CD14-positive monocyte (primary cell): ENCODE measurements at regions not wholly inside any gene's neighbourhood (a gene's known extent, or its start where the extent isn't known, plus 50 kb on each side); places are given as distances from the start of the nearest gene placed in this dataset.
A peak's percentile ranks its signal among the peaks of the same experiment; 100 is the strongest.

ENCODE experiments used
- DNase-seq, 3 donors: peaks; one replicate each; pipeline ENCODE4 v3.0.0-alpha.2; 2011 to 2022
- H2AFZ ChIP-seq: 2 replicates; pipeline ENCODE4 v1.6.0; 2012; ENCODE audit warnings: mild to moderate bottlenecking, low read depth, low read length, inconsistent platforms; ENCODE audit not compliant: insufficient read depth, poor library complexity, severe bottlenecking
- H3K27ac ChIP-seq, 2 donors: 1 replicate in 1 of 2; 2 replicates in 1 of 2; pipeline ENCODE4 v1.5.1; 2012 to 2013; ENCODE audit warnings: low read length in 2 of 2, control low read depth in 1 of 2, inconsistent platforms in 1 of 2, low read depth in 1 of 2, mild to moderate bottlenecking in 1 of 2
- H3K27me3 ChIP-seq, 2 donors: one replicate each; pipeline versions ENCODE4 v1.6.0 to v1.6.1; 2011 to 2013; ENCODE audit warnings: low read length in 2 of 2; ENCODE audit not compliant: control insufficient read depth in 2 of 2, insufficient read depth in 2 of 2
- H3K36me3 ChIP-seq, 2 donors: replicated peaks in 1 of 2; 1 replicate in 1 of 2; 2 replicates in 1 of 2; pipeline versions ENCODE4 v1.5.1 to v1.6.1; 2012 to 2013; ENCODE audit warnings: low read length in 2 of 2, control low read depth in 1 of 2, inconsistent platforms in 1 of 2, mild to moderate bottlenecking in 1 of 2; ENCODE audit not compliant: insufficient read depth in 2 of 2, control insufficient read depth in 1 of 2
- H3K4me1 ChIP-seq, 2 donors: 1 replicate in 1 of 2; 2 replicates in 1 of 2; pipeline versions ENCODE4 v1.5.1 to v1.6.1; 2012 to 2013; ENCODE audit warnings: low read length in 2 of 2, control low read depth in 1 of 2, inconsistent platforms in 1 of 2, mild to moderate bottlenecking in 1 of 2, moderate library complexity in 1 of 2; ENCODE audit not compliant: insufficient read depth in 2 of 2, control insufficient read depth in 1 of 2
- H3K4me2 ChIP-seq: replicated peaks from 2 replicates; pipeline ENCODE3; 2012; ENCODE audit warnings: low read length, moderate library complexity, mild to moderate bottlenecking; ENCODE audit not compliant: poor library complexity, severe bottlenecking; ENCODE audit errors: extremely low read depth
- H3K4me3 ChIP-seq, 3 experiments: fragments of 200-600 bp in 1 of 3; sonication (generic) in 1 of 3; replicated peaks in 1 of 3; 1 replicate in 2 of 3; 2 replicates in 1 of 3; pipeline ENCODE4 v1.5.1; 2011 to 2013; ENCODE audit warnings: low read length in 3 of 3, mild to moderate bottlenecking in 3 of 3, control low read depth in 2 of 3, low read depth in 2 of 3, inconsistent platforms in 1 of 3, moderate library complexity in 1 of 3
- H3K79me2 ChIP-seq: 2 replicates; pipeline ENCODE4 v1.6.0; 2012; ENCODE audit warnings: mild to moderate bottlenecking, control low read depth, inconsistent platforms, low read length, moderate library complexity; ENCODE audit not compliant: insufficient read depth
- H3K9ac ChIP-seq: 2 replicates; pipeline ENCODE4 v1.6.0; 2017; ENCODE audit warnings: low read length, mild to moderate bottlenecking; ENCODE audit not compliant: insufficient read depth, poor library complexity, severe bottlenecking
- H3K9me3 ChIP-seq, 2 donors: replicated peaks in 1 of 2; 1 replicate in 1 of 2; 2 replicates in 1 of 2; pipeline versions ENCODE4 v1.5.1 to v1.6.1; 2012 to 2013; ENCODE audit warnings: low read length in 2 of 2, control low read depth in 1 of 2; ENCODE audit not compliant: control insufficient read depth in 1 of 2, insufficient read depth in 1 of 2
- H4K20me1 ChIP-seq: 2 replicates; pipeline ENCODE4 v1.6.0; 2012; ENCODE audit warnings: mild to moderate bottlenecking, low read length, control low read depth, moderate library complexity; ENCODE audit not compliant: insufficient read depth
- H3K27ac Mint-ChIP-seq, 7 donors: one replicate each; pipeline ENCODE4 v1.8.0; 2020; ENCODE audit warnings: mild to moderate bottlenecking in 7 of 7, mixed read lengths in 7 of 7, moderate library complexity in 6 of 7, inconsistent platforms in 2 of 7
- H3K27me3 Mint-ChIP-seq, 3 donors: one replicate each; pipeline ENCODE4 v1.8.0; 2021 to 2022; ENCODE audit warnings: low read depth in 3 of 3, mild to moderate bottlenecking in 3 of 3, mixed read lengths in 3 of 3, moderate library complexity in 3 of 3, inconsistent platforms in 1 of 3
- H3K36me3 Mint-ChIP-seq, 2 donors: one replicate each; pipeline ENCODE4 v1.8.0; 2020; ENCODE audit warnings: mixed read lengths in 2 of 2, inconsistent platforms in 1 of 2, mild to moderate bottlenecking in 1 of 2
- H3K4me1 Mint-ChIP-seq: one replicate; pipeline ENCODE4 v1.8.0; 2020; ENCODE audit warnings: mild to moderate bottlenecking, mixed read lengths
- H3K4me3 Mint-ChIP-seq, 2 donors: one replicate each; pipeline ENCODE4 v1.8.0; 2020; ENCODE audit warnings: mild to moderate bottlenecking in 2 of 2, mixed read lengths in 2 of 2, moderate library complexity in 1 of 2
- H3K9me3 Mint-ChIP-seq, 7 donors: one replicate each; pipeline ENCODE4 v1.8.0; 2020 to 2022; ENCODE audit warnings: mixed read lengths in 7 of 7, mild to moderate bottlenecking in 6 of 7, moderate library complexity in 6 of 7, inconsistent platforms in 2 of 7
- WGBS: methylation state at CpG from one replicate; pipeline ENCODE4 v1.1.5; 2013; ENCODE audit warnings: missing lambda C conversion rate; ENCODE audit not compliant: insufficient coverage; 5-methylcytosine and 5-hydroxymethylcytosine counted together
- intact Hi-C, 2 donors: fragments of 100-400 bp; cut with micrococcal nuclease; formaldehyde crosslinking; loops; one replicate each; pipeline versions ENCODE4 v1.15.0 to v1.15.1; 2023
- TF ChIP-seq, protein P1 (sequence below): fragments of 200-600 bp; IDR thresholded peaks from one replicate; pipeline ENCODE4 v1.8.0; 2022; ENCODE audit warnings: antibody characterized with exemption, mild to moderate bottlenecking

DNA sequence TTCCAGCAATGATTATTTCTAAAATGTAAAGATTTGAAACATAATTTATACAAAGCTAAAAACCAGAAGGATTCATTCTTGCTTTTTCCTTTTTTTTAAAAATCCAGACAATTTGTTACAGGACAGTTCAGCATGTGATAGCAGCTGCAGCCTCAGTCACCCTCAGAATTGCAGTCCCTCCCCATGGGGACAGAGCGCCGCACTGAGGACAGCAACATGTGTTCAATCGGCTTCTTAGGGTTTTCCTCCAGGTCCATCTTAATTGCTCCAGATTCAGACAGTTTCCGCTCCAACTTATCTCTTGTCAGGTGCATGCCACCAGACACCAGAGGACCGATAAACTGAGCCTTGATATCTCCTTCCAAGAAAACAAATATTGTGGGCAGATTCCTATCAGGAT is 134.9 kb upstream of the TBC1D5 start:
- Mint-ChIP-seq H3K9me3 (peaks cover 0 to 8% (median 4%) of the 10 kb centered on the region in 7 donors), H3K4me3 (no peak overlapping the region), H3K27ac (no peak overlapping the region), H3K4me1 (peaks cover 15% of the 10 kb centered on the region), H3K27me3 (no peaks in the 10 kb centered on the region), H3K36me3 (no peaks in the 10 kb centered on the region)
- Histone ChIP-seq H4K20me1 (no peaks in the 10 kb centered on the region), H3K79me2 (no peaks in the 10 kb centered on the region), H3K4me1 (peaks cover 12 to 14% of the 10 kb centered on the region in 2 donors), H3K9ac (no peak overlapping the region), H3K27me3 (no peaks in the 10 kb centered on the region), H3K9me3 (no peaks in the 10 kb centered on the region), H3K4me2 (no peak overlapping the region), H3K27ac (no peak overlapping the region), H2AFZ (no peak overlapping the region), H3K4me3 (no peak overlapping the region), H3K36me3 (no peaks in the 10 kb centered on the region)
- WGBS = 100% methylated on average over 2 of the region's 5 CpGs
- DNase-seq = no peak
- intact Hi-C loops = no loop called here
- TF ChIP-seq, protein P1, sequence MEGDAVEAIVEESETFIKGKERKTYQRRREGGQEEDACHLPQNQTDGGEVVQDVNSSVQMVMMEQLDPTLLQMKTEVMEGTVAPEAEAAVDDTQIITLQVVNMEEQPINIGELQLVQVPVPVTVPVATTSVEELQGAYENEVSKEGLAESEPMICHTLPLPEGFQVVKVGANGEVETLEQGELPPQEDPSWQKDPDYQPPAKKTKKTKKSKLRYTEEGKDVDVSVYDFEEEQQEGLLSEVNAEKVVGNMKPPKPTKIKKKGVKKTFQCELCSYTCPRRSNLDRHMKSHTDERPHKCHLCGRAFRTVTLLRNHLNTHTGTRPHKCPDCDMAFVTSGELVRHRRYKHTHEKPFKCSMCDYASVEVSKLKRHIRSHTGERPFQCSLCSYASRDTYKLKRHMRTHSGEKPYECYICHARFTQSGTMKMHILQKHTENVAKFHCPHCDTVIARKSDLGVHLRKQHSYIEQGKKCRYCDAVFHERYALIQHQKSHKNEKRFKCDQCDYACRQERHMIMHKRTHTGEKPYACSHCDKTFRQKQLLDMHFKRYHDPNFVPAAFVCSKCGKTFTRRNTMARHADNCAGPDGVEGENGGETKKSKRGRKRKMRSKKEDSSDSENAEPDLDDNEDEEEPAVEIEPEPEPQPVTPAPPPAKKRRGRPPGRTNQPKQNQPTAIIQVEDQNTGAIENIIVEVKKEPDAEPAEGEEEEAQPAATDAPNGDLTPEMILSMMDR = no peak

DNA sequence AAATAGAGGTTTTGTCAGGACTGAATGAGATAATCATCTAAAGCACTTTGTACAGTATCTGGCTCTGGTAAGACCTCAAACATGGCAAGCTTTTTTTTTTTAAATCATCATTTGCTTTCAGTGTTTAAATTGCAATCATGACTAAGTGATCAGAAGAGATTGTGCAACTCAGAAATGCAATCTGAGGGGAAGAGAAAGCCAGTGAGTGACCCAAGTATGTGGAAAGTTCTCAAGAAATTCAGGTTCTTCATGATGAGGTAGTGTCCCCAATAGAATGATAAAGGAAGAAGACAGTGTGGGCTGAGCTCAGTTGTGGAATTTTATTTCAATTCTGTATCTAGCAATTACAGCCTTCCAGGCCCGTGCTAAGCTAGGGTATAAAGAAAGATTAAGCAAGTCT is 132.2 kb upstream of the TBC1D5 start:
- TF ChIP-seq, protein P1 = no peak
- DNase-seq = peak; percentile 25 to 52 (median 27)
- no peaks in the 10 kb centered on the region for H3K9me3 ChIP-seq
- Mint-ChIP-seq H3K9me3 (peaks cover 0 to 8% (median 5%) of the 10 kb centered on the region in 7 donors), H3K36me3 (no peaks in the 10 kb centered on the region), H3K4me3 (no peak overlapping the region), H3K27ac (peak overlapping the region in 4 of 7 donors; percentile 3 to 70 (median 6)), H3K27me3 (no peaks in the 10 kb centered on the region), H3K4me1 (peaks cover 15% of the 10 kb centered on the region)
- no peaks in the 10 kb centered on the region for H3K79me2 ChIP-seq
- H3K27ac ChIP-seq = no peak overlapping the region
- no peaks in the 10 kb centered on the region for H3K36me3 ChIP-seq
- H4K20me1 ChIP-seq = no peaks in the 10 kb centered on the region
- no peaks in the 10 kb centered on the region for H3K27me3 ChIP-seq
- peaks cover 12 to 14% of the 10 kb centered on the region in 2 donors for H3K4me1 ChIP-seq
- WGBS = no CpG with 5 or more reads among the region's 1 CpG
- H2AFZ ChIP-seq = no peak overlapping the region
- intact Hi-C loops = no loop called here
- H3K4me2 ChIP-seq = peak overlapping the region; percentile 21
- no peak overlapping the region for H3K9ac ChIP-seq
- peak overlapping the region in 1 of 3 experiments; percentile 10 for H3K4me3 ChIP-seq
